Ishikawa (cell line): ENCODE measurements at regions not wholly inside any gene's neighbourhood (a gene's known extent, or its start where the extent isn't known, plus 50 kb on each side); places are given as distances from the start of the nearest gene placed in this dataset.

Experiments
- EGR1 ChIP-seq: IDR thresholded peaks from 2 replicates; pipeline ENCODE4 v1.6.1; 2012
- EP300 ChIP-seq: IDR thresholded peaks from 2 replicates; pipeline ENCODE4 v1.6.1; 2012; ENCODE audit warnings: borderline replicate concordance
- MAX ChIP-seq: IDR thresholded peaks from 2 replicates; pipeline ENCODE4 v1.6.1; 2012
- TAF1 ChIP-seq: IDR thresholded peaks from 2 replicates; pipeline ENCODE4 v1.6.1; 2012; ENCODE audit warnings: low read depth, mild to moderate bottlenecking
- TEAD4 ChIP-seq: IDR thresholded peaks from 2 replicates; pipeline ENCODE4 v1.6.1; 2012
- YY1 ChIP-seq: IDR thresholded peaks from 2 replicates; pipeline ENCODE4 v1.6.1; 2012; ENCODE audit warnings: low read depth
- TF ChIP-seq, protein P1 (sequence below): IDR thresholded peaks from 2 replicates; pipeline ENCODE4 v1.6.1; 2012; ENCODE audit warnings: low read depth, mild to moderate bottlenecking
- TF ChIP-seq, protein P2 (sequence below): IDR thresholded peaks from 2 replicates; pipeline ENCODE4 v1.6.1; 2012

- TF ChIP-seq YY1 (no peak), EP300 (no peak), TAF1 (no peak), TEAD4 (no peak), MAX (no peak), EGR1 (no peak)
- TF ChIP-seq, protein P1, sequence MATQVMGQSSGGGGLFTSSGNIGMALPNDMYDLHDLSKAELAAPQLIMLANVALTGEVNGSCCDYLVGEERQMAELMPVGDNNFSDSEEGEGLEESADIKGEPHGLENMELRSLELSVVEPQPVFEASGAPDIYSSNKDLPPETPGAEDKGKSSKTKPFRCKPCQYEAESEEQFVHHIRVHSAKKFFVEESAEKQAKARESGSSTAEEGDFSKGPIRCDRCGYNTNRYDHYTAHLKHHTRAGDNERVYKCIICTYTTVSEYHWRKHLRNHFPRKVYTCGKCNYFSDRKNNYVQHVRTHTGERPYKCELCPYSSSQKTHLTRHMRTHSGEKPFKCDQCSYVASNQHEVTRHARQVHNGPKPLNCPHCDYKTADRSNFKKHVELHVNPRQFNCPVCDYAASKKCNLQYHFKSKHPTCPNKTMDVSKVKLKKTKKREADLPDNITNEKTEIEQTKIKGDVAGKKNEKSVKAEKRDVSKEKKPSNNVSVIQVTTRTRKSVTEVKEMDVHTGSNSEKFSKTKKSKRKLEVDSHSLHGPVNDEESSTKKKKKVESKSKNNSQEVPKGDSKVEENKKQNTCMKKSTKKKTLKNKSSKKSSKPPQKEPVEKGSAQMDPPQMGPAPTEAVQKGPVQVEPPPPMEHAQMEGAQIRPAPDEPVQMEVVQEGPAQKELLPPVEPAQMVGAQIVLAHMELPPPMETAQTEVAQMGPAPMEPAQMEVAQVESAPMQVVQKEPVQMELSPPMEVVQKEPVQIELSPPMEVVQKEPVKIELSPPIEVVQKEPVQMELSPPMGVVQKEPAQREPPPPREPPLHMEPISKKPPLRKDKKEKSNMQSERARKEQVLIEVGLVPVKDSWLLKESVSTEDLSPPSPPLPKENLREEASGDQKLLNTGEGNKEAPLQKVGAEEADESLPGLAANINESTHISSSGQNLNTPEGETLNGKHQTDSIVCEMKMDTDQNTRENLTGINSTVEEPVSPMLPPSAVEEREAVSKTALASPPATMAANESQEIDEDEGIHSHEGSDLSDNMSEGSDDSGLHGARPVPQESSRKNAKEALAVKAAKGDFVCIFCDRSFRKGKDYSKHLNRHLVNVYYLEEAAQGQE = no peak
- TF ChIP-seq, protein P2, sequence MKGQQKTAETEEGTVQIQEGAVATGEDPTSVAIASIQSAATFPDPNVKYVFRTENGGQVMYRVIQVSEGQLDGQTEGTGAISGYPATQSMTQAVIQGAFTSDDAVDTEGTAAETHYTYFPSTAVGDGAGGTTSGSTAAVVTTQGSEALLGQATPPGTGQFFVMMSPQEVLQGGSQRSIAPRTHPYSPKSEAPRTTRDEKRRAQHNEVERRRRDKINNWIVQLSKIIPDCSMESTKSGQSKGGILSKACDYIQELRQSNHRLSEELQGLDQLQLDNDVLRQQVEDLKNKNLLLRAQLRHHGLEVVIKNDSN = no peak
These were observed 398.3 kb downstream of the DUSP10 start for GRCh38 chr1:221343607-221344006.
